ENCODE measurements at regions not wholly inside any gene's neighbourhood (a gene's known extent, or its start where the extent isn't known, plus 50 kb on each side); places are given as distances from the start of the nearest gene placed in this dataset.
A peak's percentile ranks its signal among the peaks of the same experiment; 100 is the strongest.

GRCh38 chr2:240226672-240227537 is 86.4 kb upstream of the OTOS start:
- no peak for DNase-seq (ENCODE audit: low read depth in 2 of 2)

DNA sequence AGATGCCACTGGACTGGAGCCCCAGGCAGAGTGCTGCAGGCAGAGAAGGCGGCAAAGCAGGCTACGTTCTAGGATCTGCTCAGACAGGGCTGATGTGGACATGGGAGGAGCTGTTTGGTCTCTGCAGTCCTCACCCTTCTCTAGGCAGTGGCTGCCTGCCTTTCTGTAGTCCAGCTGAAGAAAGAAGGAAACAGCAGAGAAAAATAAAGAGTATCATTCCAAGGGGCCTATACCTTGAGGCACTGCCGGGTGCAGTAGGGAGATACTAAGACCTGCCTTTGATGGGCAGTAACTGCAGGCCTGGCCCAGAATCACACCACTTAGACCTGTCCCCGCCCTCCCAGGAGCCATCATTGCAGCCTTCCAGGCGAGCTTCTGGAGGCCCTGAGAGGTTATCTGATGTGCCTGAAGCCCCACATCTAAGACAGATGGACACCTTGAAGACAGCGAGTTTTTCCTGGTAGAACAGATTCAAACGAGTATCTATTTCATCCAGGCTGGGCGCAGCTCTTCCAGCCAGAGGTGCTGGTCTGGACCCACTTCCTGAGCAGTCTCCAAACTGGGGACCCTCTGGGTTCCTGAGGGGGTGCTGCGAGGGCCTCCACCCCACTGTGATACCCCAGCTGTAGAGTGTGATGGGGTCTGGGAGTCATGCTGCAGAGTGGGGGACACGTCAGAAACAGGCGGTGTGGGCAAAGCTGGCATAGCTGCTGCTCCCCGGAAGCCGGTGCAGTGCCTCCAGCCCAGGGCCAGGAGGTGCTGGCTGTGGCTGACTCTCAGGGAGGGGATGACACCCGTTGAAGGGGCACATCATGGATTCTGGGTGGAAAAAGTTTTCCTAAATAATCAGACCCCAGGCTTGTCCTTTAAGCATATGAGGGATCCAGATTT is 87.3 kb upstream of the OTOS start:
- no peak for DNase-seq (ENCODE audit: low read depth in 2 of 2)

DNA sequence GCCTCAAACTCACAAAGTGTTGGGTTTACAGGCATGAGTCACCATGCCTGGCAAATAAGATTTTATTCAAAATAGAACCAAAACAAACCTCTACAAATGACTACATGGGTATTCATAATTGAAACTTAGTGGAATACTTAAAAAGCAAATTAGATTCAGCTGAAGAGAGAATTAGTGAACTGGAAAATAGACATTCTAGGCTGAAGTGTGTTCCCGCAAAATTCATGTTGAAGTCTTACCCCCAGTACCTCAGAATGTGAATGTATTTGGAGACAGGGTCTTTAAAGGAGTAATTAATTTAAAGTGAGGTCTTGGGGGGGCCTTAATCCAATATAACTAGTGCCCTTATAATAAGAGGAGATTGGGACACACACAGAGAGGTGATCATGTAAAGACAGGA is 88.5 kb upstream of the OTOS start:
- no peak for DNase-seq (ENCODE audit: low read depth in 2 of 2)

GRCh38 chr2:240229603-240230235 is 89.3 kb upstream of the OTOS start:
- DNase-seq (ENCODE audit: low read depth in 2 of 2) = no peak

DNA sequence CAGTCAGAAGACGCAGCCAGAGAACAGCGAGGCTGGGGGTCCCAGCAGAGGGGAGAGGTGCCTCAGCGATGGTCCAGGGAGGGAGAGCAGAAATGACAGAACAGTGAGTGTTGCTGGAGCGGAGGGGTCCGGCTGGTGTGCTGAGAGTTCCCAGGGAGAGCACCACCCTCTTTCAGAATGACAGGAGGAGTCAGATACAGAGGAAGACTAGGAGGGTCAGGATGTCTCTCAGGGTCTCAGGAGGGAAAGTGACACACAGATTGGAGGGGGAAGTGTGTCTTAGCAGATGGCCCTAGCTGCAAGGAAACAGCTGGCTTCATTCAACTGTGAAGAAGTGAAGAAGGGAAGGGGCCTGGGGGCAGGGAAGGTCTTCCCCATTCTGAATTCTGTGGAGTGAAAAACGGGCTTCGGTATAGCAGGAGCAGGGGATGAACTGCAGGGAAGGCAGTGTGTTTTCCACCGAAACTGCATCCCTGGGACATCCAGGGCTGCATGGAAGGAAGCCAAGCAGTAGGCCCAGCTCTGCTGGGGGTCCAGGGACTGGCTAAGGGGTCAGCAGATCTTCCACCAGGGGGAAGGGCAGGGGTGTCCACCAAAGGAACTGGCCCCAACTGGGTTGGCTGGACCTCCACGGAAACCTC is 90.0 kb upstream of the OTOS start:
- no peak for DNase-seq (ENCODE audit: low read depth in 2 of 2)

DNA sequence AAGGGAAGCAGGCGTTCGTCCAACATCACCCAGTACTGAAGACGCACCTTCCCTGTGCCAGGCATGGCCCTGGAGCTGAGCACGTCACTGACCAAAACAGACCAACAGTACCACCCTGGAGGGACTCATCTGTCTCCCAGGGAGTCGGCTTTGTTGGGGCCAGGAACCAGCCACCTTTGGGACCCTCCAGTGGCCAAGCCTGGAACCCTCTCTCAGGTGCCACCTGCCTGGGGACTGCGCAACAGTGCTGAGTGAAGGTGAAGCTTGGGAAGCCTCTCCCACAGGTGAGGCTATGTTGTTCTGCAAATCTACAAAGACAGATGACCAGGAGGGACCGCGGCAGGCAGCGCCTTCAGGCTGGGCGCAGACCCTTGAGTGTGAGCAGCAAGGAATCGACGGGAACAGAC is 91.4 kb upstream of the OTOS start:
- DNase-seq (ENCODE audit: low read depth in 2 of 2) = no peak

GRCh38 chr2:240232264-240232915 is 91.9 kb upstream of the OTOS start:
- DNase-seq (ENCODE audit: low read depth in 2 of 2) = no peak

- DNase-seq (ENCODE audit: low read depth in 2 of 2) = peak in 1 of 2 donors; percentile 69
Measured at GRCh38 chr2:240232961-240233884, 92.8 kb upstream of the OTOS start.

DNA sequence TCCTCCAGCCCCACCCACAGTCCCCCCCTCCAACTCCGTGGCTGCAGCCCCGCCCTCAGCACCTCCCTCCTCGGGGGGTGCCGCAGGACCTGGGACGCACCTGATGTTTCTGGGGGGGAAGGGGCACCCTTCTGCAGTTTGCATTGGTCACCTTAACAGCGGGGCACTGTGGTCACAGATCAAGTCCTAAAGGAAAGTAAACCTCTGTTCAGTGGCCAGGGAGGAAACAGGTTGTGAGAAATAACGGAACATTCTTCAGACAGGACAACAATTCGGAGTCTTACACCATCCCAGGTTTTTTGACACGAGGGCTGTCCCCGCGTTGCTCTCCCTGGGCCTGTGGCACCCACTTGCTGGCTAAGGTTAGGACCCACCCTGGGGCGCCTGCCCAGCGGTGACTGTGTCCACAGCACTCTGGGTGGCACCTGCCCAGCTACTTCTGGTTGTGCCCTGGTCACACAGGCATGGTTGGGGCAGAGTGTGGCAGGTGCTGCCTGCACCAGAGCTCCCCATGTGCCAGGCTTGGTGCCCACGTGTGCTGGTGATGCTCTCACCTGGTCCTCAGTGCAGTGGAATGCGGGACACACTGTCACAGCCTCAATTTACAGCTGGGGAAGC is 93.5 kb upstream of the OTOS start:
- DNase-seq (ENCODE audit: low read depth in 2 of 2) = no peak

DNA sequence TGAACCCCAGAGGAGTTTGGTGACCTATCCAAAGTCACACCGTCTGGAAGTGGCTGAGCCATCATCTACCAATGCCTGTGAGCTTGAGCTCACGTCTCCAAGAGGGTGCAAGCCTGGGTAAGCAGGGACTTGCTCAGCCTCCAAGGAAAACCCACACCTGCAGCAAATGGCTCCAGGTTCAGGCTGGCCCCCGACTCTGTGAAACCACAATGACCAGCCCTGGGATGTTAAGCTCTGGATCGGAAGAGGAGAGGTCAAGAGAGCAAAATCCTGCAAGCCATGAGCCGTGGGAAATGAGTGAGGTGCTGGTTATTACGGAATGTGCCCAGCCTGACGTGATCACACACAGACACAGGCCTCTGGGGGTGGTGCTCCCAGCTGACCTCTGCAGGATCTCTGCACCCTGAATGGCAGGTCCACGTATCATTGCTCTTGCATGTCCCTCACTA is 94.1 kb upstream of the OTOS start:
- DNase-seq (ENCODE audit: low read depth in 2 of 2) = peak in 1 of 2 donors; percentile 22

DNA sequence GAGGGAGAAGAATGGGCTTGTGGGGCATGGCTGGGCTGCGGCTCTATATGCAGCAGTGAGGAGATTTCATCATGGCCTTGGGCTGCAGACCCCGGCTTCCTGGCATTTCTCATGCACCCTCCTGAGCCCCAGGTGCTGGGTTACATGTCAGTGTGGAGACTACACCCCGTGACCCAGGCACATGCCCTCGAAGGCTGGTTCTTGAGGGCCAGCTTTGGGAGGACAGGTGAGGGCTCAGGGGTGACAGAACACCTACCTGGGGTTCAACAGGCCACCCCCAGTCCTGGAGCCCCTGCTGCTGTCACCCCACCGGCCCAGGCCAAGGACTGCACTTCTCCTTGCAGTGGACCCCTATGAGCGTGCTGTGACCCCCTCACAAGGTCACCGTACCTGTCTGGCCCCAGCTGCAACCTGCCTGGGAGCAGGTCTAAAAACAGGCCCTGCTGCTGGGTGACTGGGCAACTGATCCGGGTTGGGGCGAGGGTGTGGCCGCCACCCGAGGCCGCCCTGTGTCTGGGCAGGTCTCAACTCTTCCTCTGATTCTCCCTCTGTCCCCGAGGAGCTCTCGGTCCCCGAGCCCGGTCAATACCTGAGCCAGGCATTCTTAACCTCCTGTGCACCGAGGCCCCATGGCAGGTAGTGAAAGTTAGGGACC is 94.8 kb upstream of the OTOS start:
- no peak for DNase-seq (ENCODE audit: low read depth in 2 of 2)

GRCh38 chr2:240235811-240236210 is 95.4 kb upstream of the OTOS start:
- no peak for DNase-seq (ENCODE audit: low read depth in 2 of 2)

GRCh38 chr2:240236217-240237111 is 96.0 kb upstream of the OTOS start:
- peak in 1 of 2 donors; percentile 48 for DNase-seq (ENCODE audit: low read depth in 2 of 2)

- peak; percentile 68 to 97 for DNase-seq (ENCODE audit: low read depth in 2 of 2)
Measured at GRCh38 chr2:240237609-240238174, 97.2 kb upstream of the OTOS start.

DNA sequence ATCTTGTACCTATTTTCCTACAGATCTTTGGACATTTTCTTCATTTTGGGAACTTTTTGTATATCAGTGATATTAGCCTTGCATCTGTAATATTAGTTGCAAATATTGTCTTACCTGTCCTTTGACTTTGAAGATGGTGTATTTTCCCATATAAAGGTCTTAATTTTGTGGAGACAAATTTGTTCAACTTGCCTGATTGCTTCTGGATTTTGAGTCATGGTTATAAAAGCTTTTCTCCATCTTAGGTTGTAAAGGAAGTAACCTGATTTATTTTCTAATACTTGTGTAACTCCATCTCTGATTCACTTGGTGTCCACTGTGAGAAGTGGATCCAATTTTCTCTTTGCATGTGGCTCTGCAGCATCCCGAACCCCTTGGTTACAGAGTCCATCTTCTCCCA is 97.7 kb upstream of the OTOS start:
- DNase-seq (ENCODE audit: low read depth in 2 of 2) = no peak

GRCh38 chr2:240238786-240239185 is 98.3 kb upstream of the OTOS start:
- DNase-seq (ENCODE audit: low read depth in 2 of 2) = no peak

DNA sequence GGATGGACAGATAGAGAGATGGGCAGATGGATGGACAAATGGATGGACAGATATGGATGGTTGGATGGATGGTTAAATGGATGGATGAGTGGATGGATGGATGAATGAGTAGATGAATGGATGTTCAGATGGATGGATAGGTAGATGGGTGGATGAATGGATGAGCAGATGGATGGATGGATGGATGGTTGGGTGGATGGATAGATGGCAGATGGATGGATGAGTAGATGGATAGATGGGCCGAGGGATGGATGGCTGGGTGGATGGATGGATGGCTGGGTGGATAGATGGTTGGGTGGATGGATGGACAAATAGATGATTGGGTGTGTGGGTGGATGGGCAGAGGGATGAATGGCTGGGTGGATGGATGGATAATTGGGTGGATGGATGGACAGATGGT is 98.9 kb upstream of the OTOS start:
- DNase-seq (ENCODE audit: low read depth in 2 of 2) = no peak
